IPS-18a (cell line): ENCODE measurements at regions not wholly inside any gene's neighbourhood (a gene's known extent, or its start where the extent isn't known, plus 50 kb on each side); places are given as distances from the start of the nearest gene placed in this dataset.

Experiments
- H3K27ac ChIP-seq: one replicate; pipeline ENCODE4 v1.5.1; 2013; ENCODE audit warnings: low read length
- H3K27me3 ChIP-seq: one replicate; pipeline ENCODE4 v1.6.1; 2013; ENCODE audit warnings: mild to moderate bottlenecking, low read length; ENCODE audit not compliant: control insufficient read depth, insufficient read depth
- H3K36me3 ChIP-seq: one replicate; pipeline ENCODE4 v1.6.1; 2013; ENCODE audit warnings: low read depth, low read length; ENCODE audit not compliant: control insufficient read depth
- H3K4me1 ChIP-seq: one replicate; pipeline ENCODE4 v1.6.1; 2013; ENCODE audit warnings: low read depth, low read length; ENCODE audit not compliant: control insufficient read depth
- H3K4me3 ChIP-seq: one replicate; pipeline ENCODE4 v1.5.1; 2013; ENCODE audit warnings: low read length
- H3K9ac ChIP-seq: one replicate; pipeline ENCODE4 v1.6.1; 2013; ENCODE audit warnings: mild to moderate bottlenecking, low read length, moderate library complexity
- H3K9me3 ChIP-seq: one replicate; pipeline ENCODE4 v1.6.1; 2013; ENCODE audit warnings: low read depth, low read length; ENCODE audit not compliant: control insufficient read depth

- Histone ChIP-seq H3K27ac (no peak overlapping the region), H3K4me3 (no peak overlapping the region), H3K4me1 (peaks cover 14% of the 10 kb centered on the region), H3K36me3 (no peaks in the 10 kb centered on the region), H3K9me3 (no peaks in the 10 kb centered on the region), H3K27me3 (no peaks in the 10 kb centered on the region), H3K9ac (no peak overlapping the region)
These were observed 77.8 kb upstream of the BTG1 start for GRCh38 chr12:92223481-92223880.

GRCh38 chr12:92221656-92222315, 76.1 kb upstream of the BTG1 start:
- H3K36me3 ChIP-seq = no peaks in the 10 kb centered on the region
- H3K27me3 ChIP-seq = no peaks in the 10 kb centered on the region
- no peak overlapping the region for H3K9ac ChIP-seq
- no peak overlapping the region for H3K27ac ChIP-seq
- H3K4me3 ChIP-seq = no peak overlapping the region
- peaks cover 13% of the 10 kb centered on the region for H3K4me1 ChIP-seq
- H3K9me3 ChIP-seq = no peaks in the 10 kb centered on the region

- Histone ChIP-seq H3K36me3 (no peaks in the 10 kb centered on the region), H3K9me3 (no peaks in the 10 kb centered on the region), H3K4me3 (no peak overlapping the region), H3K4me1 (no peaks in the 10 kb centered on the region), H3K27ac (no peak overlapping the region), H3K27me3 (no peaks in the 10 kb centered on the region), H3K9ac (no peak overlapping the region)
These were observed 72.9 kb upstream of the BTG1 start for GRCh38 chr12:92218394-92219077.

- Histone ChIP-seq H3K9me3 (no peaks in the 10 kb centered on the region), H3K27me3 (no peaks in the 10 kb centered on the region), H3K27ac (no peak overlapping the region), H3K9ac (no peak overlapping the region), H3K36me3 (no peaks in the 10 kb centered on the region), H3K4me3 (no peak overlapping the region), H3K4me1 (no peaks in the 10 kb centered on the region)
These were observed 70.4 kb upstream of the BTG1 start for GRCh38 chr12:92216092-92216491.

- no peak overlapping the region for H3K27ac ChIP-seq
- no peaks in the 10 kb centered on the region for H3K27me3 ChIP-seq
These were observed 69.7 kb upstream of the BTG1 start for GRCh38 chr12:92215358-92215757.

GRCh38 chr12:92213166-92213565, 67.5 kb upstream of the BTG1 start:
- Histone ChIP-seq H3K27me3 (no peaks in the 10 kb centered on the region), H3K27ac (no peak overlapping the region), H3K4me1 (no peaks in the 10 kb centered on the region), H3K9me3 (no peaks in the 10 kb centered on the region), H3K9ac (no peak overlapping the region), H3K36me3 (no peaks in the 10 kb centered on the region), H3K4me3 (no peak overlapping the region)

More at GRCh38 chr12:92215358-92215757, 69.7 kb upstream of the BTG1 start:
- no peaks in the 10 kb centered on the region for H3K4me1 ChIP-seq
- no peak overlapping the region for H3K4me3 ChIP-seq
- no peak overlapping the region for H3K9ac ChIP-seq
- no peaks in the 10 kb centered on the region for H3K36me3 ChIP-seq
- no peaks in the 10 kb centered on the region for H3K9me3 ChIP-seq

- H3K27ac ChIP-seq = no peak overlapping the region
- no peaks in the 10 kb centered on the region for H3K9me3 ChIP-seq
- no peaks in the 10 kb centered on the region for H3K36me3 ChIP-seq
- no peak overlapping the region for H3K4me3 ChIP-seq
- H3K4me1 ChIP-seq = no peaks in the 10 kb centered on the region
- no peaks in the 10 kb centered on the region for H3K27me3 ChIP-seq
- no peak overlapping the region for H3K9ac ChIP-seq
These were observed 64.4 kb upstream of the BTG1 start for GRCh38 chr12:92210071-92210470.

- Histone ChIP-seq H3K27ac (no peak overlapping the region), H3K36me3 (no peaks in the 10 kb centered on the region), H3K4me3 (no peak overlapping the region), H3K9me3 (no peaks in the 10 kb centered on the region), H3K4me1 (no peaks in the 10 kb centered on the region), H3K9ac (no peak overlapping the region), H3K27me3 (no peaks in the 10 kb centered on the region)
These were observed 63.0 kb upstream of the BTG1 start for GRCh38 chr12:92208613-92209121.

GRCh38 chr12:92206596-92206995, 61.0 kb upstream of the BTG1 start:
- Histone ChIP-seq H3K27me3 (no peaks in the 10 kb centered on the region), H3K9ac (no peak overlapping the region), H3K27ac (no peak overlapping the region), H3K4me1 (no peaks in the 10 kb centered on the region), H3K9me3 (no peaks in the 10 kb centered on the region), H3K36me3 (no peaks in the 10 kb centered on the region), H3K4me3 (no peak overlapping the region)

GRCh38 chr12:92206011-92206410, 60.4 kb upstream of the BTG1 start:
- Histone ChIP-seq H3K27ac (no peak overlapping the region), H3K9ac (no peak overlapping the region), H3K36me3 (no peaks in the 10 kb centered on the region), H3K9me3 (no peaks in the 10 kb centered on the region), H3K27me3 (no peaks in the 10 kb centered on the region), H3K4me3 (no peak overlapping the region), H3K4me1 (no peaks in the 10 kb centered on the region)

GRCh38 chr12:92199819-92200576, 54.4 kb upstream of the BTG1 start:
- no peak overlapping the region for H3K4me3 ChIP-seq
- no peaks in the 10 kb centered on the region for H3K36me3 ChIP-seq
- H3K27me3 ChIP-seq = no peaks in the 10 kb centered on the region
- no peak overlapping the region for H3K27ac ChIP-seq
- no peaks in the 10 kb centered on the region for H3K9me3 ChIP-seq
- no peak overlapping the region for H3K9ac ChIP-seq
- no peaks in the 10 kb centered on the region for H3K4me1 ChIP-seq
